Cardiac fibroblast (primary cell): ENCODE measurements at regions not wholly inside any gene's neighbourhood (a gene's known extent, or its start where the extent isn't known, plus 50 kb on each side); places are given as distances from the start of the nearest gene placed in this dataset.

ENCODE experiments used
- DNase-seq, 2 donors: peaks; one replicate each; pipeline versions ENCODE4 v3.0.0 to v3.0.0-alpha.2; 2010; ENCODE audit warnings: low read depth in 2 of 2
- H3K4me3 ChIP-seq, 2 donors: replicated peaks in 1 of 2; 1 replicate in 1 of 2; 2 replicates in 1 of 2; pipeline ENCODE4 v1.5.1; 2011; ENCODE audit warnings: low read depth in 2 of 2, low read length in 2 of 2, mild to moderate bottlenecking in 2 of 2, moderate library complexity in 1 of 2
- CTCF ChIP-seq: IDR thresholded peaks from one replicate; pipeline ENCODE4 v1.5.1; 2011; ENCODE audit warnings: low read depth, mild to moderate bottlenecking, low read length, inconsistent platforms

- no peak for TF ChIP-seq CTCF
- no peak for DNase-seq
- H3K4me3 ChIP-seq: no peak overlapping the region
Measured at GRCh38 chr13:63156816-63157215, 1741.2 kb upstream of the PCDH20 start.

GRCh38 chr13:63149375-63149774 is 1733.7 kb upstream of the PCDH20 start:
- no peak for TF ChIP-seq CTCF
- DNase-seq: no peak
- H3K4me3 ChIP-seq: no peak overlapping the region

DNA sequence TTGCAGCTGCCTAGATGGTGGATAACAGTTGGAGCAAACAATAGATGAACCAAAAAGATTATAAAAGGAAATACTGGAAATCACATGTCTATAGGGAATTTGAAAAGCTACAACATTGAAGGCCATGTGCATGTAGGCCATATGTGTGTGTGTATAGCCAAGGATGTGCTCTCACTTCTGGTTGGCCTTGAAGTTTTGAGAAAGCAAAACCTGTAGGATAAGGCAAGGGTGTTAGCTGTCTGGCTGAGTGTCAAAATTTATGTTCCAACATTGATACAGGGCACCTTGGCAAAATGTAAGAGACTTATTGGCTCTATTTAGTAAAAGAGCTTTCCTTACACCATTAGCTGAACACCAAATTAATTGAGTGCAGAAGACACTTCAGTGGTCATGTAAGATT is 1723.6 kb upstream of the PCDH20 start:
- TF ChIP-seq CTCF: no peak
- H3K4me3 ChIP-seq: no peak overlapping the region
- DNase-seq: no peak

DNA sequence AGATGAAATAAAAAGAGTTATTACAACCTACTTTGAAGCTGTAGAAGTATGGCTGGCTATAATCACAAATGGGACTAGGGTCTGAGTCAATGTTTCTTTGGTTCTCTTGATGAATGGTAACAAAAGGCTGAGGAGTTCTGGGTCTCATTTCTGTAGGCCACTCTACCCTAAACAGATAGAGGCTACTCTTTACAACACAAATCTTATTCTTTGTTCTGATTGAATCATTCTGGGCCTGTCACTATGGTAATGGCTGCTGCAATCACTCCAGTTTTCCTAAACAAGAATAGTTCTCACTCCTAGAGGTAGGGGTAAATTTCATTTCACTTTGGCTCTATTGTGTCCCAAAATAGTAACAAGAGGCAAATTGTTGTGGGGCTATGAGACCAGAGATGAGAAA is 1714.3 kb upstream of the PCDH20 start:
- no peak overlapping the region for H3K4me3 ChIP-seq
- TF ChIP-seq CTCF: no peak
- DNase-seq: no peak

GRCh38 chr13:63128716-63129115 is 1713.1 kb upstream of the PCDH20 start:
- TF ChIP-seq CTCF: no peak
- peak in 1 of 2 donors; percentile 1 for DNase-seq
- no peak overlapping the region for H3K4me3 ChIP-seq

DNA sequence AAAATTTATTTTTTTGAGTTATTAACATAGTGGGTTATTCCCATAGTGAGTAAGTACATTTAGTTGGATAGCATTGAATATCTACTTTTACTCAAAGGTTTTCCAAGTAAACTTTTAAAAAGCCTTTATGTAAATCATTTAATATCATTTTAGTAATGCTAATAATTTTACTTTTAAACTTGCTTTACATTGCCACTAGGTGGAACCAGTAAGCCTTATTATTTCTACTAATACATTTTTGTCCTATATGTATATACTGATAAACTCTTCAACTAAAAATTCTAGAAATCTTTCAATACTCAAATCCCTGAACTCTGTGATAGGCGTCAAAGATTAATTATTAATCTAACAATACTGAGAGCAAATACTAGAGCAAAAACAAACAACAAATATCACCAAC is 1709.2 kb upstream of the PCDH20 start:
- peak; percentile 16 for TF ChIP-seq CTCF
- no peak overlapping the region for H3K4me3 ChIP-seq
- DNase-seq: peak; percentile 44 to 52

DNA sequence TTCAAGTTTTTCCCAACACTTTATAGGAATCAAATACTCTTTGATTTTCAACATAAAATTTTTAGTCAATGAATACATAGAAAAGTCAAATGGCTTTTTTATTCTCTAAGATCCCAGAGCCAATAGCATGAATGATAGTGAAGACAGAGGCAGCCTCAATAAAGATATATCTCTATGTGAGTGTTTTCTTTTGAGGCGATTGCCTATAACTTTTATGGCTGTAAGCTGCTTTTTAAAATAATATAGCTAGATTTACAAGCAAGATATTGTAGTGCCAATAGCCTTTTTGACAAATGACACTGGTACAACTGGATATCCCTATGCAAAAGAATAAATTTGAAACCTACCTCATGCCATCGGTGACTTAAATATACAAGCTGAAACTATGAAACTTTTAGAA is 1705.2 kb upstream of the PCDH20 start:
- no peak overlapping the region for H3K4me3 ChIP-seq
- DNase-seq: no peak
- no peak for TF ChIP-seq CTCF
